Central memory CD8-positive, alpha-beta T cell (primary cell): ENCODE measurements at regions not wholly inside any gene's neighbourhood (a gene's known extent, or its start where the extent isn't known, plus 50 kb on each side); places are given as distances from the start of the nearest gene placed in this dataset.

ENCODE experiments used
- ATAC-seq: fragments of 150-1000 bp; cut with Tn5 transposase; replicated peaks from 2 replicates; pipeline ENCODE4 v1.10.0; 2022; ENCODE audit warnings: mild to moderate bottlenecking, moderate FRiP score, moderate number of reproducible peaks; ENCODE audit not compliant: poor library complexity, severe bottlenecking; ENCODE audit errors: extremely low read depth
- DNase-seq, 2 donors: peaks; one replicate each; pipeline ENCODE4 v3.0.0; 2021; ENCODE audit warnings: low spot score in 2 of 2
- H3K27ac Mint-ChIP-seq: one replicate; pipeline ENCODE4 v1.8.0; 2022; ENCODE audit warnings: low read depth, mild to moderate bottlenecking, moderate library complexity, mixed read lengths
- H3K27me3 Mint-ChIP-seq: one replicate; pipeline ENCODE4 v1.8.0; 2022; ENCODE audit warnings: mixed read lengths
- H3K36me3 Mint-ChIP-seq: one replicate; pipeline ENCODE4 v1.8.0; 2022; ENCODE audit warnings: mild to moderate bottlenecking, moderate library complexity, mixed read lengths; ENCODE audit not compliant: insufficient read depth
- H3K4me1 Mint-ChIP-seq: one replicate; pipeline ENCODE4 v1.8.0; 2022; ENCODE audit warnings: mixed read lengths
- H3K4me3 Mint-ChIP-seq: one replicate; pipeline ENCODE4 v1.8.0; 2022; ENCODE audit warnings: mild to moderate bottlenecking, moderate library complexity, mixed read lengths
- H3K9me3 Mint-ChIP-seq: one replicate; pipeline ENCODE4 v1.8.0; 2022; ENCODE audit warnings: mixed read lengths

GRCh38 chr13:78816592-78816991 lies 157.6 kb upstream of the OBI1 start:
- H3K27ac Mint-ChIP-seq: no peak overlapping the region
- DNase-seq: no peak
- no peaks in the 10 kb centered on the region for H3K9me3 Mint-ChIP-seq
- no peaks in the 10 kb centered on the region for H3K36me3 Mint-ChIP-seq
- peaks cover 23% of the 10 kb centered on the region for H3K27me3 Mint-ChIP-seq
- no peak overlapping the region for H3K4me3 Mint-ChIP-seq
- H3K4me1 Mint-ChIP-seq: no peaks in the 10 kb centered on the region
- no peak for ATAC-seq

- Mint-ChIP-seq H3K9me3 (no peaks in the 10 kb centered on the region), H3K27me3 (peaks cover 23% of the 10 kb centered on the region), H3K4me3 (no peak overlapping the region), H3K4me1 (no peaks in the 10 kb centered on the region), H3K36me3 (no peaks in the 10 kb centered on the region), H3K27ac (no peak overlapping the region)
- DNase-seq (no peak), ATAC-seq (no peak)
These were observed 157.2 kb upstream of the OBI1 start for GRCh38 chr13:78816154-78816553.

- Mint-ChIP-seq H3K4me1 (no peaks in the 10 kb centered on the region), H3K36me3 (peaks cover 2% of the 10 kb centered on the region), H3K27me3 (peaks cover 14% of the 10 kb centered on the region), H3K27ac (no peak overlapping the region), H3K4me3 (no peak overlapping the region), H3K9me3 (no peaks in the 10 kb centered on the region)
- no peak for DNase-seq
- no peak for ATAC-seq
These were observed 147.5 kb upstream of the OBI1 start for GRCh38 chr13:78806457-78806856.

GRCh38 chr13:78802912-78803311 lies 144.0 kb upstream of the OBI1 start:
- Mint-ChIP-seq H3K27ac (no peak overlapping the region), H3K4me1 (no peaks in the 10 kb centered on the region), H3K27me3 (peaks cover 14% of the 10 kb centered on the region), H3K36me3 (peaks cover 2% of the 10 kb centered on the region), H3K9me3 (no peaks in the 10 kb centered on the region), H3K4me3 (no peak overlapping the region)
- DNase-seq (no peak), ATAC-seq (no peak)

- Mint-ChIP-seq H3K27ac (no peak overlapping the region), H3K27me3 (peaks cover 16% of the 10 kb centered on the region), H3K4me3 (no peak overlapping the region), H3K4me1 (no peaks in the 10 kb centered on the region), H3K36me3 (peaks cover 2% of the 10 kb centered on the region), H3K9me3 (no peaks in the 10 kb centered on the region)
- no peak for DNase-seq
- no peak for ATAC-seq
These were observed 128.2 kb upstream of the OBI1 start for GRCh38 chr13:78787190-78787589.

- peaks cover 19% of the 10 kb centered on the region for H3K27me3 Mint-ChIP-seq
- H3K27ac Mint-ChIP-seq: no peak overlapping the region
- no peak overlapping the region for H3K4me3 Mint-ChIP-seq
- H3K4me1 Mint-ChIP-seq: no peaks in the 10 kb centered on the region
- ATAC-seq (no peak), DNase-seq (no peak)
- no peaks in the 10 kb centered on the region for H3K9me3 Mint-ChIP-seq
- H3K36me3 Mint-ChIP-seq: peaks cover 2% of the 10 kb centered on the region
These were observed 127.5 kb upstream of the OBI1 start for GRCh38 chr13:78786459-78786858.

GRCh38 chr13:78785764-78786163 lies 126.8 kb upstream of the OBI1 start:
- H3K9me3 Mint-ChIP-seq: no peaks in the 10 kb centered on the region
- H3K27me3 Mint-ChIP-seq: peaks cover 26% of the 10 kb centered on the region

GRCh38 chr13:78784014-78784750 lies 125.2 kb upstream of the OBI1 start:
- Mint-ChIP-seq H3K27ac (no peak overlapping the region), H3K4me3 (no peak overlapping the region), H3K36me3 (peaks cover 2% of the 10 kb centered on the region), H3K4me1 (no peaks in the 10 kb centered on the region), H3K9me3 (no peaks in the 10 kb centered on the region), H3K27me3 (peaks cover 38% of the 10 kb centered on the region)
- ATAC-seq: no peak
- no peak for DNase-seq

More at GRCh38 chr13:78785764-78786163, 126.8 kb upstream of the OBI1 start:
- H3K36me3 Mint-ChIP-seq: peaks cover 2% of the 10 kb centered on the region
- no peak overlapping the region for H3K27ac Mint-ChIP-seq
- H3K4me3 Mint-ChIP-seq: no peak overlapping the region
- no peak for DNase-seq
- H3K4me1 Mint-ChIP-seq: no peaks in the 10 kb centered on the region
- no peak for ATAC-seq

GRCh38 chr13:78780708-78781107 lies 121.8 kb upstream of the OBI1 start:
- H3K9me3 Mint-ChIP-seq: no peaks in the 10 kb centered on the region

GRCh38 chr13:78779608-78780007 lies 120.7 kb upstream of the OBI1 start:
- no peaks in the 10 kb centered on the region for H3K4me1 Mint-ChIP-seq
- H3K4me3 Mint-ChIP-seq: no peak overlapping the region
- H3K27ac Mint-ChIP-seq: no peak overlapping the region
- H3K9me3 Mint-ChIP-seq: no peaks in the 10 kb centered on the region
- peaks cover 34% of the 10 kb centered on the region for H3K27me3 Mint-ChIP-seq
- no peaks in the 10 kb centered on the region for H3K36me3 Mint-ChIP-seq
- no peak for ATAC-seq
- DNase-seq: no peak

More at GRCh38 chr13:78780708-78781107, 121.8 kb upstream of the OBI1 start:
- no peak overlapping the region for H3K27ac Mint-ChIP-seq
- ATAC-seq (no peak), DNase-seq (no peak)
- H3K36me3 Mint-ChIP-seq: no peaks in the 10 kb centered on the region
- no peak overlapping the region for H3K4me3 Mint-ChIP-seq
- H3K27me3 Mint-ChIP-seq: peaks cover 34% of the 10 kb centered on the region
- H3K4me1 Mint-ChIP-seq: no peaks in the 10 kb centered on the region

GRCh38 chr13:78777976-78778375 lies 119.0 kb upstream of the OBI1 start:
- Mint-ChIP-seq H3K4me3 (no peak overlapping the region), H3K27me3 (peaks cover 34% of the 10 kb centered on the region), H3K36me3 (peaks cover 2% of the 10 kb centered on the region), H3K4me1 (no peaks in the 10 kb centered on the region), H3K9me3 (no peaks in the 10 kb centered on the region), H3K27ac (no peak overlapping the region)
- no peak for DNase-seq
- ATAC-seq: no peak

- H3K36me3 Mint-ChIP-seq: peaks cover 2% of the 10 kb centered on the region
- DNase-seq (no peak), ATAC-seq (no peak)
- no peak overlapping the region for H3K4me3 Mint-ChIP-seq
- peaks cover 34% of the 10 kb centered on the region for H3K27me3 Mint-ChIP-seq
- no peaks in the 10 kb centered on the region for H3K4me1 Mint-ChIP-seq
- H3K9me3 Mint-ChIP-seq: no peaks in the 10 kb centered on the region
- H3K27ac Mint-ChIP-seq: no peak overlapping the region
These were observed 118.4 kb upstream of the OBI1 start for GRCh38 chr13:78777396-78777795.

GRCh38 chr13:78772933-78773332 lies 114.0 kb upstream of the OBI1 start:
- Mint-ChIP-seq H3K27ac (no peak overlapping the region), H3K27me3 (peaks cover 10% of the 10 kb centered on the region), H3K4me3 (no peak overlapping the region), H3K9me3 (no peaks in the 10 kb centered on the region), H3K36me3 (peaks cover 2% of the 10 kb centered on the region), H3K4me1 (no peaks in the 10 kb centered on the region)
- ATAC-seq: no peak
- DNase-seq: no peak
